HepG2 (cell line): ENCODE measurements at regions not wholly inside any gene's neighbourhood (a gene's known extent, or its start where the extent isn't known, plus 50 kb on each side); places are given as distances from the start of the nearest gene placed in this dataset.

Experiments
- ATAC-seq: fragments of 200-7000 bp; cut with Tn5 transposase; 3 replicates; pipeline ENCODE4 v1.9.1; 2020; ENCODE audit warnings: mild to moderate bottlenecking, moderate library complexity
- BruUV-seq: library from RNA; stranded (reverse); fragments of 400-500 nt; replicated peaks from 2 replicates; lab custom pipeline; 2021; lab: Mats Ljungman, UMichigan
- CTCF ChIA-PET: fragments of 300-600 bp; formaldehyde crosslinking; extraction: SDS; loops from one replicate; lab custom pipeline; 2021; ENCODE audit warnings: low total read pairs, inconsistent platforms, low intra/inter-chr PET ratio; lab: Yijun Ruan, JAX
- POLR2A ChIA-PET: fragments of 350-600 bp; sonication (Branson Sonifier 250); formaldehyde crosslinking; loops from one replicate; lab custom pipeline; 2020; ENCODE audit warnings: antibody characterized with exemption, inconsistent platforms; lab: Yijun Ruan, JAX
- DNase-seq: peaks from one replicate; pipeline ENCODE4 v3.0.0-alpha.2; 2015; ENCODE audit warnings: low spot score
- FAIRE-seq: peaks from 3 replicates; lab custom pipeline; 2011; peaks lifted over from hg19 to GRCh38; lab: Jason Lieb, UNC
- H2AFZ ChIP-seq: one replicate; pipeline ENCODE4 v1.6.1; 2011; ENCODE audit warnings: low read length, inconsistent platforms
- H3K27ac ChIP-seq: fragments of 300-600 bp; 3 replicates; pipeline ENCODE4 v1.8.0; 2011; ENCODE audit warnings: mixed run types, mild to moderate bottlenecking, mixed read lengths, low read length, inconsistent platforms; ENCODE audit not compliant: insufficient read depth; ENCODE audit errors: extremely low read length
- H3K27me3 ChIP-seq, 2 experiments: fragments of 200-600 bp in 1 of 2; 2 replicates in 1 of 2; 3 replicates in 1 of 2; pipeline versions ENCODE4 v1.6.0 to v1.8.0; 2011; ENCODE audit warnings: low read length in 2 of 2, mild to moderate bottlenecking in 2 of 2, moderate library complexity in 2 of 2, inconsistent platforms in 1 of 2; ENCODE audit not compliant: insufficient read depth in 2 of 2, control insufficient read depth in 1 of 2
- H3K36me3 ChIP-seq, 2 experiments: fragments of 200-600 bp in 1 of 2; replicated peaks in 1 of 2; 2 replicates in 1 of 2; 3 replicates in 1 of 2; pipeline versions ENCODE4 v1.5.1 to v1.8.0; 2011; ENCODE audit warnings: low read length in 2 of 2, inconsistent platforms in 1 of 2; ENCODE audit not compliant: insufficient read depth in 2 of 2, control insufficient read depth in 1 of 2
- H3K4me1 ChIP-seq: 2 replicates; pipeline ENCODE4 v1.5.1; 2012; ENCODE audit warnings: low read length, inconsistent platforms; ENCODE audit not compliant: insufficient read depth
- H3K4me2 ChIP-seq: 2 replicates; pipeline ENCODE4 v1.6.0; 2011; ENCODE audit warnings: low read depth, low read length, inconsistent platforms
- H3K4me3 ChIP-seq, 3 experiments: fragments of 200-600 bp in 1 of 3; sonication (generic), shearing (Covaris generic) in 1 of 3; replicated peaks in 1 of 3; 2 replicates each; pipeline ENCODE4 v1.5.1; 2011 to 2016; ENCODE audit warnings: low read length in 3 of 3, inconsistent platforms in 2 of 3, low read depth in 2 of 3, mild to moderate bottlenecking in 2 of 3, control low read depth in 1 of 3, mixed read lengths in 1 of 3; ENCODE audit not compliant: insufficient read depth in 1 of 3
- H3K79me2 ChIP-seq: one replicate; pipeline ENCODE4 v1.6.1; 2011; ENCODE audit warnings: low read length, inconsistent platforms; ENCODE audit not compliant: insufficient read depth
- H3K9ac ChIP-seq: 2 replicates; pipeline ENCODE4 v1.6.0; 2011; ENCODE audit warnings: mild to moderate bottlenecking, low read depth, low read length, inconsistent platforms; ENCODE audit not compliant: insufficient read depth
- H3K9me3 ChIP-seq: 2 replicates; pipeline ENCODE4 v1.5.1; 2012; ENCODE audit warnings: mild to moderate bottlenecking, low read length
- H4K20me1 ChIP-seq: 2 replicates; pipeline ENCODE4 v1.6.0; 2011; ENCODE audit warnings: inconsistent platforms, mild to moderate bottlenecking, low read length, moderate library complexity; ENCODE audit not compliant: insufficient read depth
- ATF6 ChIP-seq: sonication (generic); formaldehyde crosslinking; conservative IDR thresholded peaks from 2 replicates; pipeline ENCODE4 v1.4.0; 2020; ENCODE audit warnings: missing genetic modification reagents
- FOXJ3 ChIP-seq: sonication (generic); formaldehyde crosslinking; IDR thresholded peaks from 2 replicates; pipeline ENCODE4 v1.4.0; 2020; ENCODE audit warnings: missing genetic modification reagents, mild to moderate bottlenecking, borderline replicate concordance
- HMG20B ChIP-seq: conservative IDR thresholded peaks from 2 replicates; pipeline ENCODE4 v1.6.1; 2016; ENCODE audit warnings: missing genetic modification reagents, missing compliant biosample characterization
- NBN ChIP-seq: fragments of 450-650 bp; conservative IDR thresholded peaks from 2 replicates; pipeline ENCODE4 v1.6.1; 2017
- NRL ChIP-seq: sonication (generic); formaldehyde crosslinking; IDR thresholded peaks from 2 replicates; pipeline ENCODE4 v1.5.0; 2020; ENCODE audit warnings: missing genetic modification reagents, mild to moderate bottlenecking, moderate library complexity, borderline replicate concordance
- ZNF501 ChIP-seq: sonication (generic); formaldehyde crosslinking; IDR thresholded peaks from 2 replicates; pipeline ENCODE4 v1.5.1; 2020; ENCODE audit warnings: mild to moderate bottlenecking, moderate library complexity, missing genetic modification reagents
- ZNF703 ChIP-seq: sonication (generic); formaldehyde crosslinking; IDR thresholded peaks from 2 replicates; pipeline ENCODE4 v1.5.1; 2020; ENCODE audit warnings: missing genetic modification reagents, mild to moderate bottlenecking, moderate library complexity, borderline replicate concordance
- ZNF816 ChIP-seq: sonication (generic); formaldehyde crosslinking; IDR thresholded peaks from 2 replicates; pipeline ENCODE4 v1.8.0; 2022; ENCODE audit warnings: missing genetic modification reagents, mild to moderate bottlenecking, borderline replicate concordance
- ZSCAN22 ChIP-seq: sonication (generic); formaldehyde crosslinking; IDR thresholded peaks from 2 replicates; pipeline ENCODE4 v1.4.0; 2020; ENCODE audit warnings: mild to moderate bottlenecking, missing genetic modification reagents
- WGBS: methylation state at CpG from one replicate; pipeline ENCODE4 v1.1.6; 2017; ENCODE audit warnings: low lambda C conversion rate; 5-methylcytosine and 5-hydroxymethylcytosine counted together
- in situ Hi-C: cut with HindIII; loops from 2 replicates; pipeline ENCODE4 v1.10.0; 2017; ENCODE audit warnings: low pct_unique_long_range_greater_than_20kb; ENCODE audit not compliant: extremely low pct_ligation_motif_present
- intact Hi-C: fragments of 100-400 bp; cut with micrococcal nuclease; formaldehyde crosslinking; loops from one replicate; pipeline ENCODE4 v1.10.0; 2022; ENCODE audit not compliant: unreplicated experiment

- TF ChIP-seq ZNF501 = no peak
- no peak for TF ChIP-seq NRL
- TF ChIP-seq NBN = no peak
- no peak for TF ChIP-seq HMG20B
- TF ChIP-seq ZSCAN22 (CRISPR knock-in tag) = no peak
- no peak for TF ChIP-seq ZNF816 (CRISPR knock-in tag)
- no peak for TF ChIP-seq ATF6 (CRISPR knock-in tag)
Observed at GRCh38 chr10:71040846-71041605, 152.7 kb upstream of the PCBD1 start (continued).

- Histone ChIP-seq H3K79me2 (no peaks in the 10 kb centered on the region), H3K4me1 (no peaks in the 10 kb centered on the region), H3K36me3 (no peaks in the 10 kb centered on the region), H2AFZ (no peak overlapping the region), H3K4me2 (no peak overlapping the region), H3K9me3 (no peaks in the 10 kb centered on the region), H3K27me3 (peaks cover 7 to 38% of the 10 kb centered on the region in 2 experiments; a peak in 4 of 5 replicates), H3K27ac (no peak overlapping the region), H3K4me3 (no peak overlapping the region), H4K20me1 (no peaks in the 10 kb centered on the region), H3K9ac (no peak overlapping the region)
- FAIRE-seq (no peak), DNase-seq (no peak), ATAC-seq (no peak)
- no TSS peak for BruUV-seq
- in situ Hi-C loops = no loop called here
- POLR2A ChIA-PET = no interaction called here
- intact Hi-C loops = no loop called here
- TF ChIP-seq FOXJ3 (CRISPR knock-in tag) = no peak
- no peak for TF ChIP-seq ZNF703 (CRISPR knock-in tag)
- 0% methylated on average over 2 of the region's 4 CpGs for whole genome bisulfite sequencing
- CTCF ChIA-PET = no interaction called here
Observed at GRCh38 chr10:71042216-71042615, 153.9 kb upstream of the PCBD1 start.
